ENCODE measurements at regions not wholly inside any gene's neighbourhood (a gene's known extent, or its start where the extent isn't known, plus 50 kb on each side); places are given as distances from the start of the nearest gene placed in this dataset.
A peak's percentile ranks its signal among the peaks of the same experiment; 100 is the strongest.
"Not testable (repeated sequence)": the region's sequence is repeated elsewhere in the genome, so short reads cannot be mapped to it uniquely, and the experiment has no call there.

DNA sequence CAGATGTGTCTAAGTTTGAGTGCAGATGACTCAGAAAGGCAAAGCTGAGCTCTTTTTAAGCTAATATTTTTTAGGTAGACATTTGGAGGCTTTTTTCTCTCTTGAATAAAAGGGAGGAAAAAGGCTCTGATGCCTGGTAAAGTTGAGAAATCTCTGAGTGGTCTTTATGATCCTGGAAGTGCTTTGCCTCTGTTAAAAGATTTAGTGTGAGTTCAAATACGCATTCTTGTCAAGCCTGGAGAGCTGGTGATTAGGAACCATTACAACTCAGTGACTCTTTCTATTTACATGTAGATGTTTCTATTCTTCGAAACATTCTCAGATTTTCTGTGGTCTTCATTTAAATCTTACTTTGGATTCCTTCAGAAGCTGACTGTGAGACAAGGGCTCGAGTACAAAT lies 143.4 kb upstream of the MED14 start (continued):
- TF ChIP-seq, protein P1, sequence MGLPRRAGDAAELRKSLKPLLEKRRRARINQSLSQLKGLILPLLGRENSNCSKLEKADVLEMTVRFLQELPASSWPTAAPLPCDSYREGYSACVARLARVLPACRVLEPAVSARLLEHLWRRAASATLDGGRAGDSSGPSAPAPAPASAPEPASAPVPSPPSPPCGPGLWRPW (IDR thresholded peaks at IDR 0.05) = no peak
- no peak for TF ChIP-seq JUNB (IDR thresholded peaks at IDR 0.05)

DNA sequence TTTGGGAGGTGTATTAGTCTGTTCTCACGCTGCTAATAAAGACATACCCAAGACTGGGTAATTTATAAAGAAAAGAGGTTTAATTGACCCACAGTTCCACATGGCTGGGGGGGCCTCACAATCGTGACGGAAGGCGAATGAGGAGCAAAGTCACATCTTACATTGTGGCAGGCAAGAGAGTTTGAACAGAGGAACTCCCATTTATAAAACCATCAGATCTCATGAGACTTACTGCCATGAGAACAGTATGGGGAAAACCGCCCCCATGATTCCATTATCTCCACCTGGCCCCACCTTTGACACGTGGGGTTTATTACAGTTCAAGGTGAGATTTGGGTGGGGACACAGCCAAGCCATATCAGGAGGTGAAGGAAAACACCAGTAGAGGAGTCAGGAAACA lies 143.8 kb upstream of the MED14 start:
- H3K9me3 ChIP-seq; DNase-seq (ENCODE audit: low read depth in 1 of 2, low spot score in 1 of 2); H3K4me2 ChIP-seq; FAIRE-seq; ATAC-seq; H3K4me1 ChIP-seq; H3K27ac ChIP-seq; H3K4me3 ChIP-seq; POLR2A ChIA-PET: not testable (repeated sequence)
- CTCF ChIA-PET = interaction anchor here (0.6 to 2.4 kb wide), 5 partner anchors 26 to 238 kb away, joined by 3 to 5 read pairs (median 4); no protein-coding TSS in a partner anchor
- WGBS (ENCODE audit: missing lambda C conversion rate) = 74% methylated on average over 6 of the region's 6 CpGs

DNA sequence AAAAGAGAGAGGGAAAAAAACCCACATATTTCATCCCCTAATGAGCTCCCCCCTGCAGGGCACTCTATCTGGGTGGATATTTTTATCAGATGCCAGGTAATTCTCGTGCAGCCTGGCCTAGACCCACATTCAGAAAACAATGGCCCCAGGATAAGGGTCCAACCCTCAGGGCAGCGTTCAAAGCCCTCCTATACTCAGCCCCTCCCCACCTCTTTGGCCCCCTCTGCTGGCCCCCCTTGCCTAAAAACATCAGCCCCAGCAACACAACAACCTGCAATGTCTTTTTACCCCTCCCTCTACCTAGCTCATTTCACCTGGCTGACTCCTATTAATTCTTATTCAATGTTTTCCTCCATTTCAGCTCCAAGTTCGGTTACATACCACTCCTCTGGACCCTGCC lies 145.4 kb upstream of the MED14 start:
- ChIA-PET CTCF (interaction anchor here (1.3 to 1.4 kb wide), 3 partner anchors 10 to 144 kb away, joined by 3 to 5 read pairs (median 3); no protein-coding TSS in a partner anchor), POLR2A (no interaction called here)
- FAIRE-seq (no peak), ATAC-seq (no peak), DNase-seq (ENCODE audit: low read depth in 1 of 2, low spot score in 1 of 2) (no peak)
- TF ChIP-seq HOXB13 (CRISPR knock-in tag; IDR thresholded peaks at IDR 0.05; ENCODE audit: low read depth) (no peak), HEYL (CRISPR knock-in tag; IDR thresholded peaks at IDR 0.05) (no peak), FOSB (CRISPR knock-in tag; IDR thresholded peaks at IDR 0.05) (no peak), CHD2 (IDR thresholded peaks at IDR 0.05; ENCODE audit: low read length, partially characterized antibody) (no peak), MAZ (IDR thresholded peaks at IDR 0.05; ENCODE audit: borderline replicate concordance, low read depth, low read length) (no peak), TFCP2L1 (CRISPR knock-in tag; IDR thresholded peaks at IDR 0.05) (no peak), HOXB5 (CRISPR knock-in tag; IDR thresholded peaks at IDR 0.05) (no peak), HDAC2 (IDR thresholded peaks at IDR 0.05) (no peak), NFE2L2 (conservative IDR thresholded peaks at IDR 0.05; ENCODE audit: low read length) (no peak), CHD4 (IDR thresholded peaks at IDR 0.05; ENCODE audit: borderline replicate concordance) (no peak), CEBPB (IDR thresholded peaks at IDR 0.05) (no peak)
- Histone ChIP-seq H3K4me1 (peaks cover 5% of the 10 kb centered on the region; the same call in 1 of the 3 replicates), H3K4me2 (no peak overlapping the region), H3K4me3 (no peak overlapping the region), H3K27ac (no peak overlapping the region), H3K9me3 (no peaks in the 10 kb centered on the region)
- 61% methylated on average over 3 of the region's 3 CpGs for WGBS (ENCODE audit: missing lambda C conversion rate)

DNA sequence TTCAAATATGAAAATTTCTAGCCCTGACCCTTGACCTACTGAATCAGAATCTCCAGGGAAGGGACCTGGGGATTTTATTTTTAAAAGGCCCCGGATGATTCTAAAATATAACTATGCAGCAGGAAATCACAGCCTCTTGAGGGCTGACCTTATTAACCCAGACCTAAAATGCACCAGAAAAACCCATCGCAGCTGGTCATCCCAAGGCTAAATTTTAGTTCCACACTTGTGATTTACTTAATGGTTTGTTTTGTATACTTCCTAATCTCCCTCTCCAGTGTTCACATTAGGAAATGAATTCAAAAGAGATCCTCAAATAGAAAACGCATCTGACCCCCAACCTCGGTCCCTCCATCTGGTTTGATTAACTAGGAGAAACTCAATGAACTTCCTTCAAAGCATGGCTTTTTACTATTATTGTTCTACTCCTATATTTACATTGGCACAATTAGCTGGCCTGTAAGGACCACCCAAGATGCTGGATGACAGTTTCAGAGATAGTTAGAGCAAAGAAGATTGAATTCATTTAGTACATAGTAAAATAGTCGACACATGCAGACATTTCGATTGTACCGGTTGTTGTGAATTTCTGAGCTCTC lies 147.8 kb upstream of the MED14 start:
- ATAC-seq (no peak), FAIRE-seq (peak; percentile 51), DNase-seq (ENCODE audit: low read depth in 1 of 2, low spot score in 1 of 2) (no peak)
- WGBS (ENCODE audit: missing lambda C conversion rate) = 87% methylated on average over 7 of the region's 7 CpGs
- Histone ChIP-seq H3K27ac (no peak overlapping the region), H3K4me3 (no peak overlapping the region), H3K4me2 (no peak overlapping the region), H3K9me3 (no peaks in the 10 kb centered on the region), H3K4me1 (peaks cover 4% of the 10 kb centered on the region; the same call in 1 of the 3 replicates)
- TF ChIP-seq ZSCAN20 (CRISPR knock-in tag; IDR thresholded peaks at IDR 0.05) = no peak
- TF ChIP-seq ZC3H11A (IDR thresholded peaks at IDR 0.05) = no peak
- TF ChIP-seq HOXA7 (CRISPR knock-in tag; IDR thresholded peaks at IDR 0.05) = no peak
- TF ChIP-seq, protein P2, sequence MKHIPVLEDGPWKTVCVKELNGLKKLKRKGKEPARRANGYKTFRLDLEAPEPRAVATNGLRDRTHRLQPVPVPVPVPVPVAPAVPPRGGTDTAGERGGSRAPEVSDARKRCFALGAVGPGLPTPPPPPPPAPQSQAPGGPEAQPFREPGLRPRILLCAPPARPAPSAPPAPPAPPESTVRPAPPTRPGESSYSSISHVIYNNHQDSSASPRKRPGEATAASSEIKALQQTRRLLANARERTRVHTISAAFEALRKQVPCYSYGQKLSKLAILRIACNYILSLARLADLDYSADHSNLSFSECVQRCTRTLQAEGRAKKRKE (CRISPR knock-in tag; IDR thresholded peaks at IDR 0.05; ENCODE audit: low read depth) = no peak
- no peak for TF ChIP-seq JUN (IDR thresholded peaks at IDR 0.05)
- TF ChIP-seq, protein P3, sequence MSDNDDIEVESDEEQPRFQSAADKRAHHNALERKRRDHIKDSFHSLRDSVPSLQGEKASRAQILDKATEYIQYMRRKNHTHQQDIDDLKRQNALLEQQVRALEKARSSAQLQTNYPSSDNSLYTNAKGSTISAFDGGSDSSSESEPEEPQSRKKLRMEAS (IDR thresholded peaks at IDR 0.05) = no peak
- TF ChIP-seq RARB (CRISPR knock-in tag; IDR thresholded peaks at IDR 0.05) = no peak
- no peak for TF ChIP-seq RCOR1 (IDR thresholded peaks at IDR 0.05; ENCODE audit: low read depth, low read length)
- TF ChIP-seq MAZ (IDR thresholded peaks at IDR 0.05; ENCODE audit: borderline replicate concordance, low read depth, low read length) = no peak
- TF ChIP-seq, protein P4, sequence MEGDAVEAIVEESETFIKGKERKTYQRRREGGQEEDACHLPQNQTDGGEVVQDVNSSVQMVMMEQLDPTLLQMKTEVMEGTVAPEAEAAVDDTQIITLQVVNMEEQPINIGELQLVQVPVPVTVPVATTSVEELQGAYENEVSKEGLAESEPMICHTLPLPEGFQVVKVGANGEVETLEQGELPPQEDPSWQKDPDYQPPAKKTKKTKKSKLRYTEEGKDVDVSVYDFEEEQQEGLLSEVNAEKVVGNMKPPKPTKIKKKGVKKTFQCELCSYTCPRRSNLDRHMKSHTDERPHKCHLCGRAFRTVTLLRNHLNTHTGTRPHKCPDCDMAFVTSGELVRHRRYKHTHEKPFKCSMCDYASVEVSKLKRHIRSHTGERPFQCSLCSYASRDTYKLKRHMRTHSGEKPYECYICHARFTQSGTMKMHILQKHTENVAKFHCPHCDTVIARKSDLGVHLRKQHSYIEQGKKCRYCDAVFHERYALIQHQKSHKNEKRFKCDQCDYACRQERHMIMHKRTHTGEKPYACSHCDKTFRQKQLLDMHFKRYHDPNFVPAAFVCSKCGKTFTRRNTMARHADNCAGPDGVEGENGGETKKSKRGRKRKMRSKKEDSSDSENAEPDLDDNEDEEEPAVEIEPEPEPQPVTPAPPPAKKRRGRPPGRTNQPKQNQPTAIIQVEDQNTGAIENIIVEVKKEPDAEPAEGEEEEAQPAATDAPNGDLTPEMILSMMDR (IDR thresholded peaks at IDR 0.05) = no peak
- TF ChIP-seq NR3C1 (IDR thresholded peaks at IDR 0.05) = no peak
- TF ChIP-seq, protein P5, sequence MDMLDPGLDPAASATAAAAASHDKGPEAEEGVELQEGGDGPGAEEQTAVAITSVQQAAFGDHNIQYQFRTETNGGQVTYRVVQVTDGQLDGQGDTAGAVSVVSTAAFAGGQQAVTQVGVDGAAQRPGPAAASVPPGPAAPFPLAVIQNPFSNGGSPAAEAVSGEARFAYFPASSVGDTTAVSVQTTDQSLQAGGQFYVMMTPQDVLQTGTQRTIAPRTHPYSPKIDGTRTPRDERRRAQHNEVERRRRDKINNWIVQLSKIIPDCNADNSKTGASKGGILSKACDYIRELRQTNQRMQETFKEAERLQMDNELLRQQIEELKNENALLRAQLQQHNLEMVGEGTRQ (IDR thresholded peaks at IDR 0.05) = no peak
- TF ChIP-seq, protein P6, sequence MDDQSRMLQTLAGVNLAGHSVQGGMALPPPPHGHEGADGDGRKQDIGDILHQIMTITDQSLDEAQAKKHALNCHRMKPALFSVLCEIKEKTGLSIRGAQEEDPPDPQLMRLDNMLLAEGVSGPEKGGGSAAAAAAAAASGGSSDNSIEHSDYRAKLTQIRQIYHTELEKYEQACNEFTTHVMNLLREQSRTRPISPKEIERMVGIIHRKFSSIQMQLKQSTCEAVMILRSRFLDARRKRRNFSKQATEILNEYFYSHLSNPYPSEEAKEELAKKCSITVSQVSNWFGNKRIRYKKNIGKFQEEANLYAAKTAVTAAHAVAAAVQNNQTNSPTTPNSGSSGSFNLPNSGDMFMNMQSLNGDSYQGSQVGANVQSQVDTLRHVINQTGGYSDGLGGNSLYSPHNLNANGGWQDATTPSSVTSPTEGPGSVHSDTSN (IDR thresholded peaks at IDR 0.05) = no peak
- no peak for TF ChIP-seq RFX5 (IDR thresholded peaks at IDR 0.05)
- TF ChIP-seq HOXB13 (CRISPR knock-in tag; IDR thresholded peaks at IDR 0.05; ENCODE audit: low read depth) = no peak
- ChIA-PET POLR2A (no interaction called here), CTCF (no interaction called here)

Data from A549 (cell line).